ENCODE measurements at regions not wholly inside any gene's neighbourhood (a gene's known extent, or its start where the extent isn't known, plus 50 kb on each side); places are given as distances from the start of the nearest gene placed in this dataset.

- H3K4me1 Mint-ChIP-seq = no peaks in the 10 kb centered on the region
- no peak overlapping the region for H3K4me3 Mint-ChIP-seq
- H3K36me3 Mint-ChIP-seq = no peaks in the 10 kb centered on the region
- H3K9me3 Mint-ChIP-seq (ENCODE audit: low read depth) = peaks cover 7% of the 10 kb centered on the region
- ATAC-seq (no peak), DNase-seq (no peak)
- no peak overlapping the region for H3K27ac Mint-ChIP-seq
- CTCF ChIA-PET = no interaction called here
- no peaks in the 10 kb centered on the region for H3K27me3 Mint-ChIP-seq
Observed at GRCh38 chr13:53719281-53719680, 690.7 kb downstream of the OLFM4 start.

- no peak for ATAC-seq
- CTCF ChIA-PET = no interaction called here
- Mint-ChIP-seq H3K27ac (no peak overlapping the region), H3K27me3 (no peaks in the 10 kb centered on the region), H3K4me1 (no peaks in the 10 kb centered on the region), H3K9me3 (ENCODE audit: low read depth) (no peaks in the 10 kb centered on the region), H3K36me3 (no peaks in the 10 kb centered on the region), H3K4me3 (no peak overlapping the region)
- DNase-seq = no peak
Observed at GRCh38 chr13:53732664-53733063, 704.1 kb downstream of the OLFM4 start.

GRCh38 chr13:53743906-53744305 lies 715.3 kb downstream of the OLFM4 start:
- CTCF ChIA-PET = no interaction called here
- H3K27ac Mint-ChIP-seq = no peak overlapping the region

GRCh38 chr13:53747825-53748224 lies 719.2 kb downstream of the OLFM4 start:
- CTCF ChIA-PET = no interaction called here
- H3K27ac Mint-ChIP-seq = no peak overlapping the region
- peaks cover under 1% of the 10 kb centered on the region for H3K9me3 Mint-ChIP-seq (ENCODE audit: low read depth)
- no peaks in the 10 kb centered on the region for H3K36me3 Mint-ChIP-seq
- no peaks in the 10 kb centered on the region for H3K4me1 Mint-ChIP-seq
- H3K4me3 Mint-ChIP-seq = no peak overlapping the region
- no peak for DNase-seq
- ATAC-seq = no peak
- no peaks in the 10 kb centered on the region for H3K27me3 Mint-ChIP-seq

More at GRCh38 chr13:53743906-53744305, 715.3 kb downstream of the OLFM4 start:
- DNase-seq = no peak
- Mint-ChIP-seq H3K27me3 (no peaks in the 10 kb centered on the region), H3K9me3 (ENCODE audit: low read depth) (peaks cover 2% of the 10 kb centered on the region), H3K4me3 (no peak overlapping the region), H3K36me3 (no peaks in the 10 kb centered on the region), H3K4me1 (no peaks in the 10 kb centered on the region)
- no peak for ATAC-seq

GRCh38 chr13:53749306-53749705 lies 720.7 kb downstream of the OLFM4 start:
- Mint-ChIP-seq H3K4me1 (no peaks in the 10 kb centered on the region), H3K9me3 (ENCODE audit: low read depth) (no peaks in the 10 kb centered on the region), H3K4me3 (no peak overlapping the region), H3K27ac (no peak overlapping the region), H3K36me3 (no peaks in the 10 kb centered on the region), H3K27me3 (no peaks in the 10 kb centered on the region)
- ATAC-seq (no peak), DNase-seq (no peak)
- CTCF ChIA-PET = no interaction called here

- peaks cover 13% of the 10 kb centered on the region for H3K9me3 Mint-ChIP-seq (ENCODE audit: low read depth)
- no peak for ATAC-seq
- H3K27ac Mint-ChIP-seq = no peak overlapping the region
- H3K4me1 Mint-ChIP-seq = no peaks in the 10 kb centered on the region
- CTCF ChIA-PET = no interaction called here
- no peaks in the 10 kb centered on the region for H3K36me3 Mint-ChIP-seq
- DNase-seq = no peak
- no peak overlapping the region for H3K4me3 Mint-ChIP-seq
- H3K27me3 Mint-ChIP-seq = no peaks in the 10 kb centered on the region
Observed at GRCh38 chr13:53759016-53759415, 730.4 kb downstream of the OLFM4 start.

- no peak overlapping the region for H3K4me3 Mint-ChIP-seq
- ATAC-seq (no peak), DNase-seq (no peak)
- H3K27me3 Mint-ChIP-seq = no peaks in the 10 kb centered on the region
- CTCF ChIA-PET = no interaction called here
- H3K27ac Mint-ChIP-seq = no peak overlapping the region
- H3K9me3 Mint-ChIP-seq (ENCODE audit: low read depth) = peaks cover 9% of the 10 kb centered on the region
- H3K4me1 Mint-ChIP-seq = no peaks in the 10 kb centered on the region
- H3K36me3 Mint-ChIP-seq = no peaks in the 10 kb centered on the region
Observed at GRCh38 chr13:53775807-53776206, 747.2 kb downstream of the OLFM4 start.

GRCh38 chr13:53778937-53779336 lies 750.3 kb downstream of the OLFM4 start:
- ATAC-seq (no peak), DNase-seq (no peak)
- Mint-ChIP-seq H3K9me3 (ENCODE audit: low read depth) (peaks cover 2% of the 10 kb centered on the region), H3K36me3 (no peaks in the 10 kb centered on the region), H3K27me3 (no peaks in the 10 kb centered on the region), H3K4me1 (no peaks in the 10 kb centered on the region), H3K4me3 (no peak overlapping the region), H3K27ac (no peak overlapping the region)
- CTCF ChIA-PET = no interaction called here

GRCh38 chr13:53781941-53782340 lies 753.3 kb downstream of the OLFM4 start:
- CTCF ChIA-PET = no interaction called here
- Mint-ChIP-seq H3K36me3 (no peaks in the 10 kb centered on the region), H3K4me1 (no peaks in the 10 kb centered on the region), H3K4me3 (no peak overlapping the region), H3K9me3 (ENCODE audit: low read depth) (no peaks in the 10 kb centered on the region), H3K27ac (no peak overlapping the region), H3K27me3 (no peaks in the 10 kb centered on the region)
- DNase-seq = no peak
- no peak for ATAC-seq

- no peaks in the 10 kb centered on the region for H3K27me3 Mint-ChIP-seq
- CTCF ChIA-PET = no interaction called here
- ATAC-seq (no peak), DNase-seq (no peak)
- no peak overlapping the region for H3K4me3 Mint-ChIP-seq
- no peak overlapping the region for H3K27ac Mint-ChIP-seq
- no peaks in the 10 kb centered on the region for H3K4me1 Mint-ChIP-seq
- H3K36me3 Mint-ChIP-seq = no peaks in the 10 kb centered on the region
- no peaks in the 10 kb centered on the region for H3K9me3 Mint-ChIP-seq (ENCODE audit: low read depth)
Observed at GRCh38 chr13:53782488-53782961, 753.9 kb downstream of the OLFM4 start.

- Mint-ChIP-seq H3K36me3 (no peaks in the 10 kb centered on the region), H3K4me1 (no peaks in the 10 kb centered on the region), H3K27me3 (no peaks in the 10 kb centered on the region), H3K27ac (no peak overlapping the region), H3K4me3 (no peak overlapping the region), H3K9me3 (ENCODE audit: low read depth) (no peaks in the 10 kb centered on the region)
- no peak for ATAC-seq
- DNase-seq = no peak
- CTCF ChIA-PET = no interaction called here
Observed at GRCh38 chr13:53783471-53783870, 754.9 kb downstream of the OLFM4 start.

- H3K27me3 Mint-ChIP-seq = no peaks in the 10 kb centered on the region
- ATAC-seq (no peak), DNase-seq (no peak)
- no peaks in the 10 kb centered on the region for H3K9me3 Mint-ChIP-seq (ENCODE audit: low read depth)
- H3K4me1 Mint-ChIP-seq = no peaks in the 10 kb centered on the region
- CTCF ChIA-PET = no interaction called here
- no peaks in the 10 kb centered on the region for H3K36me3 Mint-ChIP-seq
- H3K4me3 Mint-ChIP-seq = no peak overlapping the region
- no peak overlapping the region for H3K27ac Mint-ChIP-seq
Observed at GRCh38 chr13:53788286-53788685, 759.7 kb downstream of the OLFM4 start.

- H3K4me1 Mint-ChIP-seq = no peaks in the 10 kb centered on the region
- H3K4me3 Mint-ChIP-seq = no peak overlapping the region
- H3K27me3 Mint-ChIP-seq = no peaks in the 10 kb centered on the region
- CTCF ChIA-PET = no interaction called here
- no peak overlapping the region for H3K27ac Mint-ChIP-seq
- DNase-seq (no peak), ATAC-seq (no peak)
- H3K36me3 Mint-ChIP-seq = no peaks in the 10 kb centered on the region
- H3K9me3 Mint-ChIP-seq (ENCODE audit: low read depth) = peaks cover 12% of the 10 kb centered on the region
Observed at GRCh38 chr13:53800011-53800410, 771.4 kb downstream of the OLFM4 start.

- no peaks in the 10 kb centered on the region for H3K4me1 Mint-ChIP-seq
- H3K27ac Mint-ChIP-seq = no peak overlapping the region
- H3K4me3 Mint-ChIP-seq = no peak overlapping the region
- DNase-seq (no peak), ATAC-seq (no peak)
- no peaks in the 10 kb centered on the region for H3K27me3 Mint-ChIP-seq
- no peaks in the 10 kb centered on the region for H3K36me3 Mint-ChIP-seq
- CTCF ChIA-PET = no interaction called here
- H3K9me3 Mint-ChIP-seq (ENCODE audit: low read depth) = peaks cover 10% of the 10 kb centered on the region
Observed at GRCh38 chr13:53807251-53807834, 778.7 kb downstream of the OLFM4 start.

- H3K4me3 Mint-ChIP-seq = no peak overlapping the region
Observed at GRCh38 chr13:53821632-53822031, 793.0 kb downstream of the OLFM4 start.

More at GRCh38 chr13:53821632-53822031, 793.0 kb downstream of the OLFM4 start:
- CTCF ChIA-PET = no interaction called here
- ATAC-seq (no peak), DNase-seq (no peak)
- H3K9me3 Mint-ChIP-seq (ENCODE audit: low read depth) = peaks cover 5% of the 10 kb centered on the region
- H3K4me1 Mint-ChIP-seq = no peaks in the 10 kb centered on the region
- no peak overlapping the region for H3K27ac Mint-ChIP-seq
- H3K27me3 Mint-ChIP-seq = no peaks in the 10 kb centered on the region
- H3K36me3 Mint-ChIP-seq = no peaks in the 10 kb centered on the region
